Colonic mucosa (tissue), 4 donors: ENCODE measurements at regions not wholly inside any gene's neighbourhood (a gene's known extent, or its start where the extent isn't known, plus 50 kb on each side); places are given as distances from the start of the nearest gene placed in this dataset.

Source experiments
- DNase-seq: peaks from one replicate; pipeline ENCODE4 v3.0.0-alpha.2; 2020
- H3K27ac ChIP-seq: fragments of 200-600 bp; one replicate; pipeline ENCODE4 v1.8.0; 2021
- H3K27me3 ChIP-seq: fragments of 200-600 bp; one replicate; pipeline ENCODE4 v1.8.0; 2021
- H3K36me3 ChIP-seq: fragments of 200-600 bp; one replicate; pipeline ENCODE4 v1.8.0; 2021
- H3K4me1 ChIP-seq: fragments of 200-600 bp; one replicate; pipeline ENCODE4 v1.8.0; 2021; ENCODE audit warnings: mild to moderate bottlenecking
- H3K4me3 ChIP-seq: fragments of 200-600 bp; one replicate; pipeline ENCODE4 v1.8.0; 2021
- H3K9ac ChIP-seq, 2 donors: one replicate each; pipeline ENCODE4 v1.7.0; 2013; ENCODE audit warnings: control low read depth in 2 of 2, low read depth in 2 of 2, low read length in 2 of 2
- H3K9me3 ChIP-seq: fragments of 200-600 bp; one replicate; pipeline ENCODE4 v1.8.0; 2021
- intact Hi-C: fragments of 100-400 bp; cut with DNase I; formaldehyde crosslinking; loops from one replicate; pipeline ENCODE4 v1.14.1; 2022
- TF ChIP-seq, protein P1 (sequence below): fragments of 200-600 bp; IDR thresholded peaks from one replicate; pipeline ENCODE4 v1.8.0; 2022; ENCODE audit warnings: antibody characterized with exemption, mild to moderate bottlenecking
- donor health status: healthy.
- donor health status: DM: no; HTN: no; CAD: no.
- donor health status: DM: no; HTN: no; CAD: no.

DNA sequence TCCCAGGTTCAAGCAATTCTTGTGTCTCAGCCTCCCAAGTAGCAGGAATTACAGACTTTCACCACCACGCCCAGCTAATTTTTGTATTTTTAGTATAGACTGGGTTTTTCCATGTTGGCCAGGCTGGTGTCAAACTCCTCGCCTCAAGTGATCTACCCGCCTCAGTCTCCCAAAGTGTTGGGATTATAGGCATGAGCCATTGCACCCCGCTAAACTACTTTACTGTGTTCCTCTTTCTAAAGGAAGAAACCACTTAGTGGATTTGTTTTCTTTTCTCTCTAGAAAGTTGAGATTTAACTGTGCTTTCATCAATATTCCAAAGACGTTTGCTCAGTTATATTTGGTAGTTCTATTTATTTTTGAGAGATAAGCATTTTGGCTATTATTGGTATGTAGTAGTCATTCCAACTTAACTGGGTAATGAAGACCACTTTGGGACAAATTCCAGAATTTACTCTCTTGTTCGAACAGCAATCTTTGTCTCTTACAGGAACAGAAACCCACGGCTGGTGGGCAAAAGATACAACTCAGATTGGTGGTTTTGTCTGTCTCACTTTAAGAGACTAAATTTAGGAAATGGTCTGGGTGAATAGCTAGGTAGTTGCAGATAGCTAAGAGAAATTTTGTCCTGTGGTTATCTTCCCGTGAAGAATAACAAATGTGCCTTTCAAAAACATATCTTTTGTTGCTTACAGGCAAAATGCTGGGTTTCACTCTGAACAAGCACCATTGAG lies 103.5 kb upstream of the CD55 start:
- Histone ChIP-seq H3K36me3 (no peaks in the 10 kb centered on the region), H3K27ac (no peak overlapping the region), H3K9ac (no peak overlapping the region), H3K27me3 (no peaks in the 10 kb centered on the region), H3K4me1 (no peaks in the 10 kb centered on the region), H3K4me3 (no peak overlapping the region), H3K9me3 (no peaks in the 10 kb centered on the region)
- DNase-seq, result no peak
- intact Hi-C loops, result no loop called here
- TF ChIP-seq, protein P1, sequence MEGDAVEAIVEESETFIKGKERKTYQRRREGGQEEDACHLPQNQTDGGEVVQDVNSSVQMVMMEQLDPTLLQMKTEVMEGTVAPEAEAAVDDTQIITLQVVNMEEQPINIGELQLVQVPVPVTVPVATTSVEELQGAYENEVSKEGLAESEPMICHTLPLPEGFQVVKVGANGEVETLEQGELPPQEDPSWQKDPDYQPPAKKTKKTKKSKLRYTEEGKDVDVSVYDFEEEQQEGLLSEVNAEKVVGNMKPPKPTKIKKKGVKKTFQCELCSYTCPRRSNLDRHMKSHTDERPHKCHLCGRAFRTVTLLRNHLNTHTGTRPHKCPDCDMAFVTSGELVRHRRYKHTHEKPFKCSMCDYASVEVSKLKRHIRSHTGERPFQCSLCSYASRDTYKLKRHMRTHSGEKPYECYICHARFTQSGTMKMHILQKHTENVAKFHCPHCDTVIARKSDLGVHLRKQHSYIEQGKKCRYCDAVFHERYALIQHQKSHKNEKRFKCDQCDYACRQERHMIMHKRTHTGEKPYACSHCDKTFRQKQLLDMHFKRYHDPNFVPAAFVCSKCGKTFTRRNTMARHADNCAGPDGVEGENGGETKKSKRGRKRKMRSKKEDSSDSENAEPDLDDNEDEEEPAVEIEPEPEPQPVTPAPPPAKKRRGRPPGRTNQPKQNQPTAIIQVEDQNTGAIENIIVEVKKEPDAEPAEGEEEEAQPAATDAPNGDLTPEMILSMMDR, result no peak

DNA sequence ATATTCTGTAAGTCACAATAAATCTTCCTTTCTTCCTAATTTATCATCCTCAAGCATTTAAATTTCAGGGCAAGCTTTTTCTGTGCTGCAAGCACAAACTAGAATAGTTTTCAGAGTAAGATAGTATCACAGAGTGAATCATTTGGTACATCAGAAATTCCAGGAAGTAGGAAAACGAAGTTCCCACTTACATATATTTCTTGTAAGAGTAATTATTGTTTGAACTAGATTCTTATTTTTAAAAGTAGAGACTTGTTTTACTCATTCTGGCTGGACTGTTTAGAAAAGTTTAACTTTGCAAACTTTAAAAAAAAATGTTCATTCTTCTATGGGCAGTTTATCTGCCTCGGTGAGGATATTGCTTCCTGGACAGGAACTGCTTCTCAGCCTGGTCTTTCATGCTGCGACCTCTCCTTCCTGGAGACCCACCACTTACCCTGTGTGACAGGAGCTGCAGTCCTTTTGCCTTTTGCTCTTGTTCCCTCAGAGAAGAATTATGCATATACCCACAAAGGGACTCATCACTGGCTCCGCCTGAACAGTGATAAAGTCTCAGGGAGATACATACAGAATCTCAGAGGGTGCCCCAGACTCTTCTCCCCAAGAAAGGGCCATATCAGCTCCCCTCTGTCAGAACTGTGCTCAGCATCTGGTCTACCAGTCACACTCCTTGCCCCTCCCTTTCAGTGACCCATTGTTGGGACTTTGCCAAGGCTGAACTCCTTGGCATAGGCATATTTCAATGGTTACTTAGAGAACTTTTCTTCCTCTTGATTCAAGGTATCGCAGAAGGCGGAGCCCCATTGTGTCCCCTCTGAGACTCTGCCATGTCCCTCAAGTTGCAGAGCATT lies 102.7 kb upstream of the CD55 start:
- no peak overlapping the region for H3K9ac ChIP-seq
- no peaks in the 10 kb centered on the region for H3K27me3 ChIP-seq
- TF ChIP-seq, protein P1, result no peak
- no peak for DNase-seq
- intact Hi-C loops, result no loop called here
- H3K4me3 ChIP-seq, result no peak overlapping the region
- no peaks in the 10 kb centered on the region for H3K36me3 ChIP-seq
- no peak overlapping the region for H3K27ac ChIP-seq
- no peaks in the 10 kb centered on the region for H3K9me3 ChIP-seq
- H3K4me1 ChIP-seq, result no peaks in the 10 kb centered on the region

DNA sequence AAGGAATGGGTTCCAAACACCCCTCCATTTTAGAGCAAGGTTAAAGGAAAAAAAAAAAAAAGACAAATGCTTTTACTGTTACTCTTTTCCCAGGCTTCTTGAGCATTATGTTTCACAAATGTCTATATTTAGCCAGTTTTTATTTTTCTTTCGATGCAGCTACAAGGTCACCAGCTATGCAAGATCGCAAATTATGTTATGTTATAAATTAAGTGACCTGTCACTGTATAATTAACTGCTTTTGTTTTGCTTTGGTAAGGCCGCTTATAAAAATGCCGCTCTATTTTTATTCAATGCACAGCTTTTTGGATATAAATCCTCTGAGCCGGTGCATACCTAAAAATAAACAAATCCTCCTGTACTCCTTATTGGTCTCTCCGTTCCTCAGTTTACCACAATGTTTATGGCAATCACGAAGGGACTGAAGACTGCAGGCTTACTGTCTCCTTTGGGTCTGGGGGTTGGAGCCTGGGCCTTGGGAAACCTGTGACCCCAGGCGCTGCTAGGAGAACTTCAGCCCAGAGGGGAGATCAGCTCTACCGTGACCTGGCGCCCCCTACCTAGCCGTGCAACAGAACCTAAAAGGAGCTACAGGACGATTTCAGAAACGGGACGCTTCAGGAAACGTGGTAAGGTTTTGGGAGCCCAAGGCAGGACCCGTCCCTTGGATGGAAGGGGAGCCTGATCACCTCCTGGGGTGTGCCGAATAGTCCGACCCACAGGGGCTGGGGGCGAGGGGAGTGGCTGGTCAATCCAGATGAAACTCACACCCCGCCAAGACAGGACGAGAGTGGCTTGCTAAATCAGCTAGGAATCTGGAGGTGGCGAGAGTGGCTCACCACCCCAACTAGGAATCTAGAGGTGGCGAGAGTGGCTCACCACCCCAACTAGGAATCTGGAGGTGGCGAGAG lies 101.2 kb upstream of the CD55 start:
- H3K4me3 ChIP-seq, result no peak overlapping the region
- no peak overlapping the region for H3K27ac ChIP-seq
- no peak for DNase-seq
- TF ChIP-seq, protein P1, result no peak
- intact Hi-C loops, result no loop called here
- no peak overlapping the region for H3K9ac ChIP-seq
- H3K9me3 ChIP-seq, result no peaks in the 10 kb centered on the region
- no peaks in the 10 kb centered on the region for H3K36me3 ChIP-seq
- no peaks in the 10 kb centered on the region for H3K4me1 ChIP-seq
- no peaks in the 10 kb centered on the region for H3K27me3 ChIP-seq

DNA sequence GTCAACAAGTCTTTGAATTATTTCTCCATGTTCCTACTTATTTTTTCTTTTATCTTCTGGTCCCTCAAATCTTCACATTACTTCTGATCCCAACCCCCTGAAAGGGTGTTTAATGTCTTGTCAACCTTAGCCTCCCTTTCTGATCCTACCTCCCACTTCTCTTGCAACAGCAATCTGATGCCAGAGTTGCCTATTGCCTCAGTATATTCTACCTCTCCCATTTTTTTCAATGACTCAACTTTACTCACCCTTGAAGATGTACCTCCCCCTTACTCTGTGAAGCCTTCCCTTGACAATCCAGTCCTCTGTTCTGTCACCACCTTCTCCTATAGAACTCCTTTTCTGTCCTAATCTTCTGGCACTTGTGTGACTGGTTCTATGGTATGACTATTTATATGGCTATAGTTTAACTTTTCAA lies 99.5 kb upstream of the CD55 start:
- Histone ChIP-seq H3K4me3 (no peak overlapping the region), H3K27me3 (no peaks in the 10 kb centered on the region), H3K4me1 (no peaks in the 10 kb centered on the region), H3K27ac (no peak overlapping the region), H3K36me3 (no peaks in the 10 kb centered on the region), H3K9ac (no peak overlapping the region), H3K9me3 (no peaks in the 10 kb centered on the region)
- TF ChIP-seq, protein P1, result no peak
- DNase-seq, result no peak
- intact Hi-C loops, result no loop called here

DNA sequence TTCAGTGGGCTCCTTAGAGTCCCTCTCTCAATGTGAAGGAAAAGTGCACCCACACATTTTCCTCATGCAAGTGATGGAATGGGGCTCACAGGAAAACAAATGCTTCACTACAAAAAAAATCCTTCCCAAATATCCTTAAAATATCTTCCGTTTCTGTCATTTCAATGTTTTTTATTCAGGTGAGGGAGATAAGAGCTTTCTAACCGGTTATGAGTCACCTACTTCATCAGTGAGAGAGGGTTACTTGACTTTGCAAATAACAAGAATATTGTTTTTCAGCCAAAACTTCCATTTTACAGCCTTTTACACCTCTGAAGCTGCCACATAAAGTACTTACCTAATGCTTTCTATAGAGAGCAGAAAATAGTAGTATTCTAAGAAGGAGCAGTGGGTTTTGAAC lies 98.3 kb upstream of the CD55 start:
- H3K4me1 ChIP-seq, result no peaks in the 10 kb centered on the region
- H3K27me3 ChIP-seq, result no peaks in the 10 kb centered on the region
- DNase-seq, result no peak
- H3K9me3 ChIP-seq, result no peaks in the 10 kb centered on the region
- H3K36me3 ChIP-seq, result no peaks in the 10 kb centered on the region
- H3K4me3 ChIP-seq, result no peak overlapping the region
- no peak overlapping the region for H3K27ac ChIP-seq
- intact Hi-C loops, result no loop called here
- TF ChIP-seq, protein P1, result no peak
- H3K9ac ChIP-seq, result no peak overlapping the region
